NCI-H82 treated with DMSO at 0.1 percent for 48 hours (cell line): ENCODE measurements at regions not wholly inside any gene's neighbourhood (a gene's known extent, or its start where the extent isn't known, plus 50 kb on each side); places are given as distances from the start of the nearest gene placed in this dataset.
A peak's percentile ranks its signal among the peaks of the same experiment; 100 is the strongest.
"Not testable (repeated sequence)": the region's sequence is repeated elsewhere in the genome, so short reads cannot be mapped to it uniquely, and the experiment has no call there.

Experiments
- DNase-seq: peaks from one replicate; lab custom pipeline; 2025; ENCODE audit not compliant: unreplicated experiment; lab: John Stamatoyannopoulos, UW

- no peak for DNase-seq
These were observed 303.8 kb downstream of the RPLP1 start for GRCh38 chr15:69756440-69756839.

- DNase-seq = no peak
These were observed 304.6 kb downstream of the RPLP1 start for GRCh38 chr15:69757186-69757585.

- DNase-seq = no peak
These were observed 305.7 kb downstream of the RPLP1 start for GRCh38 chr15:69758291-69758771.

- no peak for DNase-seq
These were observed 306.5 kb downstream of the RPLP1 start for GRCh38 chr15:69758810-69759790.

GRCh38 chr15:69760258-69760845 is 307.7 kb downstream of the RPLP1 start:
- no peak for DNase-seq

- DNase-seq = no peak
These were observed 308.4 kb downstream of the RPLP1 start for GRCh38 chr15:69760890-69761568.

GRCh38 chr15:69762373-69763148 is 309.9 kb downstream of the RPLP1 start:
- peak; percentile 76 for DNase-seq

- DNase-seq = no peak
These were observed 311.2 kb downstream of the RPLP1 start for GRCh38 chr15:69763831-69764230.

GRCh38 chr15:69766156-69766555 is 313.5 kb downstream of the RPLP1 start:
- no peak for DNase-seq

- no peak for DNase-seq
These were observed 314.6 kb downstream of the RPLP1 start for GRCh38 chr15:69767191-69767590.

- DNase-seq = not testable (repeated sequence)
These were observed 316.7 kb downstream of the RPLP1 start for GRCh38 chr15:69769336-69769735.

- DNase-seq = not testable (repeated sequence)
These were observed 321.6 kb downstream of the RPLP1 start for GRCh38 chr15:69774258-69774657.

GRCh38 chr15:69774711-69775110 is 322.1 kb downstream of the RPLP1 start:
- DNase-seq = not testable (repeated sequence)

GRCh38 chr15:69777356-69777755 is 320.4 kb downstream of the TLE3 start:
- DNase-seq = no peak

GRCh38 chr15:69780374-69780773 is 317.3 kb downstream of the TLE3 start:
- DNase-seq = no peak

- DNase-seq = no peak
These were observed 316.7 kb downstream of the TLE3 start for GRCh38 chr15:69780981-69781380.

- no peak for DNase-seq
These were observed 316.1 kb downstream of the TLE3 start for GRCh38 chr15:69781411-69782125.

- no peak for DNase-seq
These were observed 315.5 kb downstream of the TLE3 start for GRCh38 chr15:69782139-69782658.

GRCh38 chr15:69782809-69783208 is 314.9 kb downstream of the TLE3 start:
- peak; percentile 94 for DNase-seq

GRCh38 chr15:69783211-69783610 is 314.5 kb downstream of the TLE3 start:
- peak; percentile 95 for DNase-seq
